ENCODE measurements at regions not wholly inside any gene's neighbourhood (a gene's known extent, or its start where the extent isn't known, plus 50 kb on each side); places are given as distances from the start of the nearest gene placed in this dataset.

DNA sequence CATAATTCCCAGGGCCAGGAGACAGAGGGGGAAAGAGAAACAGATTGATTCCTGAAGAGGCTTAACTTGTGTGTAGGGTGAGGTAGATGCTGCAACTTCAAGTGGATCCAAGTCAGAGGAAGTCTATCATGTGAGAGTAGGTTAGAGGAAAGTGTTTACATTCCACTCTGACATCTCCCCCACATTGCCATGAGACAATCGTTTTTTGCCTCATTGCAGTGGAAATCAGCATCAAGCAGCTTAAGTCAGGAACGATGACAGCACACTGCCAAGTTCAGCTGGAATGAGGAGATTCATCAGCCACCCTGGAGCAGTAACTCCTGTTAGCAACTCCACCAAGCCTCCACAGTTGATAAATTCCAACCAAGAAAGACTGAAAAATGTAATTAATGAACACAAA, 689.7 kb upstream of the MEF2C start:
- no peak overlapping the region for H2BK15ac ChIP-seq (ENCODE audit: low read length)
- POLR2A ChIA-PET (ENCODE audit: partially characterized antibody) = no interaction called here
- TF ChIP-seq USF2 (IDR thresholded peaks at IDR 0.05; ENCODE audit: low read length) (no peak), NANOG (IDR thresholded peaks at IDR 0.05; ENCODE audit: insufficient read depth, low read depth, low read length, poor library complexity, severe bottlenecking) (no peak), EGR1 (IDR thresholded peaks at IDR 0.05; ENCODE audit: borderline replicate concordance, low read depth, low read length) (no peak), POLR2AphosphoS5 (IDR thresholded peaks at IDR 0.05; ENCODE audit: low read depth, low read length) (no peak), TAF7 (optimal IDR thresholded peaks at IDR 0.05; ENCODE audit: borderline replicate concordance, low read depth, low read length) (no peak), KDM5A (IDR thresholded peaks at IDR 0.05; ENCODE audit: low read length) (no peak), CHD1 (IDR thresholded peaks at IDR 0.05; ENCODE audit: low read depth, low read length) (no peak), RBBP5 (IDR thresholded peaks at IDR 0.05; ENCODE audit: borderline replicate concordance, low read depth, low read length) (no peak), JUND (IDR thresholded peaks at IDR 0.05; ENCODE audit: low read length) (no peak), JUN (IDR thresholded peaks at IDR 0.05; ENCODE audit: low read depth, low read length) (no peak), FOSL1 (IDR thresholded peaks at IDR 0.05; ENCODE audit: insufficient read depth, low read depth, low read length) (no peak), CEBPB (IDR thresholded peaks at IDR 0.05; ENCODE audit: low read depth, low read length) (no peak), SIN3A (conservative IDR thresholded peaks at IDR 0.05 in 1 of 2, IDR thresholded peaks at IDR 0.05 in 1 of 2; ENCODE audit: low read depth in 1 of 2, low read length in 2 of 2) (no peak), TCF12 (IDR thresholded peaks at IDR 0.05; ENCODE audit: low read depth, low read length) (no peak)

More for the DNA sequence above, 689.7 kb upstream of the MEF2C start:
- Histone ChIP-seq H3K4me1 (replicated peaks in 1 of 4; ENCODE audit: control insufficient read depth in 3 of 4, insufficient read depth in 4 of 4, low read length in 3 of 4) (no peaks in the 10 kb centered on the region), H3K4me2 (ENCODE audit: insufficient read depth in 1 of 2, low read depth in 2 of 2, low read length in 2 of 2) (no peak overlapping the region), H2BK5ac (ENCODE audit: low read depth, low read length) (no peak overlapping the region), H3K56ac (replicated peaks; ENCODE audit: insufficient read length, low read depth, low read length) (no peak overlapping the region), H3K27ac (ENCODE audit: low read depth, low read length) (no peak overlapping the region), H4K5ac (ENCODE audit: insufficient read length, low read depth, low read length) (no peak overlapping the region), H3K27me3 (replicated peaks in 1 of 4; ENCODE audit: control insufficient read depth in 3 of 4, extremely low read depth in 1 of 4, insufficient read depth in 3 of 4, low read length in 3 of 4) (no peaks in the 10 kb centered on the region), H3K23me2 (ENCODE audit: low read depth, low read length) (no peaks in the 10 kb centered on the region), H2BK12ac (ENCODE audit: low read depth, low read length) (no peak overlapping the region), H3K9me3 (ENCODE audit: insufficient read depth in 2 of 2, low read depth in 1 of 2, low read length in 1 of 2) (no peaks in the 10 kb centered on the region), H2BK120ac (replicated peaks; ENCODE audit: low read depth, low read length) (no peak overlapping the region), H3K79me1 (ENCODE audit: low read depth, low read length) (no peaks in the 10 kb centered on the region), H2AFZ (ENCODE audit: low read length) (peak overlapping the region; percentile 91), H2AK5ac (ENCODE audit: low read depth, low read length) (no peak overlapping the region), H3K9ac (replicated peaks in 1 of 4; ENCODE audit: extremely low read depth in 1 of 4, low read depth in 3 of 4, low read length in 3 of 4) (no peak overlapping the region), H3K4me3 (ENCODE audit: extremely low read depth in 1 of 4, insufficient read depth in 2 of 4, low read depth in 3 of 4, low read length in 4 of 4) (no peak overlapping the region), H4K8ac (ENCODE audit: extremely low read depth, insufficient read depth, low read length) (no peak overlapping the region), H4K20me1 (replicated peaks in 1 of 2; ENCODE audit: control insufficient read depth in 1 of 2, insufficient read depth in 2 of 2, low read length in 2 of 2) (no peaks in the 10 kb centered on the region), H3K23ac (ENCODE audit: insufficient read length) (no peak overlapping the region), H3K36me3 (ENCODE audit: control insufficient read depth in 2 of 4, insufficient read depth in 4 of 4, low read length in 3 of 4) (no peaks in the 10 kb centered on the region), H3K79me2 (ENCODE audit: control insufficient read depth in 1 of 2, insufficient read depth in 2 of 2, low read length in 2 of 2) (no peaks in the 10 kb centered on the region), H3K4ac (replicated peaks; ENCODE audit: insufficient read length, low read depth, low read length) (no peak overlapping the region), H3K14ac (ENCODE audit: insufficient read length) (no peak overlapping the region), H3K18ac (ENCODE audit: extremely low read depth, low read length) (no peak overlapping the region), H2BK20ac (ENCODE audit: low read length) (no peak overlapping the region), H4K91ac (replicated peaks; ENCODE audit: insufficient read length, low read length) (no peak overlapping the region)
- 87% methylated on average over 2 of the region's 2 CpGs; no CpG with 5 or more reads in 1 of the 2 experiments for WGBS, 2 experiments (ENCODE audit: extremely low coverage in 1 of 2, insufficient coverage in 1 of 2, insufficient read length in 1 of 2, insufficient replicate concordance in 2 of 2, low coverage in 1 of 2, low lambda C conversion rate in 2 of 2, missing lambda C conversion rate in 1 of 2)
- DNase-seq (ENCODE audit: low read depth in 1 of 2, low spot score in 2 of 2) (no peak), FAIRE-seq (no peak)
- CTCF ChIA-PET (ENCODE audit: partially characterized antibody) = interaction anchor here (0.6 to 1.2 kb wide), 2 partner anchors 25 to 589 kb away, joined by 4 to 6 read pairs; no protein-coding TSS in a partner anchor
